ENCODE measurements at regions not wholly inside any gene's neighbourhood (a gene's known extent, or its start where the extent isn't known, plus 50 kb on each side); places are given as distances from the start of the nearest gene placed in this dataset.

- no peak for TF ChIP-seq CTCF (IDR thresholded peaks at IDR 0.05)
- TF ChIP-seq EZH2 (IDR thresholded peaks at IDR 0.05; ENCODE audit: borderline replicate concordance, insufficient read depth, low read depth, low read length, poor library complexity, severe bottlenecking): no peak
Measured at GRCh38 chr14:22485178-22485577, 103.8 kb downstream of the DAD1 start.
